Gastrocnemius medialis (tissue), 4 donors: ENCODE measurements at regions not wholly inside any gene's neighbourhood (a gene's known extent, or its start where the extent isn't known, plus 50 kb on each side); places are given as distances from the start of the nearest gene placed in this dataset.

Experiments used
- CTCF ChIP-seq, 5 experiments: fragments of 450-650 bp in 3 of 5; fragments of 200-600 bp in 2 of 5; sonication (generic) in 2 of 5; IDR thresholded peaks in 4 of 5; conservative IDR thresholded peaks in 1 of 5; 1 replicate in 4 of 5; 2 replicates in 1 of 5; pipeline ENCODE4 v1.5.1; 2016 to 2019; ENCODE audit warnings: antibody characterized with exemption in 5 of 5, mild to moderate bottlenecking in 3 of 5, moderate library complexity in 3 of 5
- POLR2A ChIP-seq, 2 donors: fragments of 450-650 bp; IDR thresholded peaks; one replicate each; pipeline ENCODE4 v1.6.1; 2017; ENCODE audit warnings: antibody characterized with exemption in 2 of 2, mild to moderate bottlenecking in 2 of 2, moderate library complexity in 2 of 2

- no peak for TF ChIP-seq CTCF (IDR thresholded peaks at IDR 0.05 in 4 of 5, conservative IDR thresholded peaks at IDR 0.05 in 1 of 5)
- no peak for TF ChIP-seq POLR2A (IDR thresholded peaks at IDR 0.05)
Observed at GRCh38 chr16:64295466-64295865, 826.4 kb downstream of the CDH11 start.
